ENCODE measurements at regions not wholly inside any gene's neighbourhood (a gene's known extent, or its start where the extent isn't known, plus 50 kb on each side); places are given as distances from the start of the nearest gene placed in this dataset.

DNA sequence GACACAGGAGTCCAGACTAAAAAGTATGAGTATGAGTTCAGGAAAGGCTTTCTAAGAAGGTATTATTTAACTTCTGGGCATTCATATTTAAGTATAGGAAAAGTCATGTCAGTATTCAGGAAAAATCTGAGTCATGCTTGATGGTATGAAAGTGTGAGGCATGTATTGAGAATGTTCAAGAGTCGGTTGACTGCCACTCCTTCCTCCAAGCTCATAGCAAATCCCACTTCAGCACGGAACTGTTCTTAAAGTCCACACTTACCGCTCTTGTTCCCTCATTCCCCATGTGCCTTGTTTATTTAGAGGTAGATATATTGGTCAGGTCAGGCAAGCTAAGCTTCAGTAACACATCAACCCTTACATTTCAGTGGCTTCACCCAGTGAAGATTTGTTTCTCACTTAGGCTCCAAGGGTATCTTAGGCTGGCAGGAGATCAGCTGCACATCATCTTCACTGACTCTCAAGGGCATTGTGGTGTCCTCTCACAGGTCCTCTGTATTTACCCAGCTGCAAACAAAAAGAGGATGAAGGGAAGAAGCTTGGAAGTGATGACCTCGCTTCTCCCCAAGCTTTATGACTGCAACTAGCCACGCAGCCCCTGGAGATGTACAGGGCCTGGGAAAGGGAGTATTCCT is 1189.2 kb downstream of the EFNB2 start:
- TF ChIP-seq EP300 (IDR thresholded peaks at IDR 0.05): no peak
- TF ChIP-seq, protein P1, sequence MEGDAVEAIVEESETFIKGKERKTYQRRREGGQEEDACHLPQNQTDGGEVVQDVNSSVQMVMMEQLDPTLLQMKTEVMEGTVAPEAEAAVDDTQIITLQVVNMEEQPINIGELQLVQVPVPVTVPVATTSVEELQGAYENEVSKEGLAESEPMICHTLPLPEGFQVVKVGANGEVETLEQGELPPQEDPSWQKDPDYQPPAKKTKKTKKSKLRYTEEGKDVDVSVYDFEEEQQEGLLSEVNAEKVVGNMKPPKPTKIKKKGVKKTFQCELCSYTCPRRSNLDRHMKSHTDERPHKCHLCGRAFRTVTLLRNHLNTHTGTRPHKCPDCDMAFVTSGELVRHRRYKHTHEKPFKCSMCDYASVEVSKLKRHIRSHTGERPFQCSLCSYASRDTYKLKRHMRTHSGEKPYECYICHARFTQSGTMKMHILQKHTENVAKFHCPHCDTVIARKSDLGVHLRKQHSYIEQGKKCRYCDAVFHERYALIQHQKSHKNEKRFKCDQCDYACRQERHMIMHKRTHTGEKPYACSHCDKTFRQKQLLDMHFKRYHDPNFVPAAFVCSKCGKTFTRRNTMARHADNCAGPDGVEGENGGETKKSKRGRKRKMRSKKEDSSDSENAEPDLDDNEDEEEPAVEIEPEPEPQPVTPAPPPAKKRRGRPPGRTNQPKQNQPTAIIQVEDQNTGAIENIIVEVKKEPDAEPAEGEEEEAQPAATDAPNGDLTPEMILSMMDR (IDR thresholded peaks at IDR 0.05): no peak
- no peak for TF ChIP-seq POLR2AphosphoS5 (IDR thresholded peaks at IDR 0.05)
- no peak for TF ChIP-seq POLR2A (IDR thresholded peaks at IDR 0.05; ENCODE audit: low read depth)
- no peaks in the 10 kb centered on the region for H3K9me3 ChIP-seq
- intact Hi-C loops (cut with DNase I): no loop called here
- H3K27ac ChIP-seq (replicated peaks in 1 of 4): no peak overlapping the region
- H3K36me3 ChIP-seq: no peaks in the 10 kb centered on the region
- 88% methylated on average over 5 of the region's 5 CpGs for WGBS
- no peak overlapping the region for H3K4me3 ChIP-seq
- H3K27me3 ChIP-seq: no peaks in the 10 kb centered on the region
- H3K4me1 ChIP-seq: peaks cover 0 to 14% (median 2%) of the 10 kb centered on the region in 4 donors
- no peak for DNase-seq (ENCODE audit: extremely low spot score)

DNA sequence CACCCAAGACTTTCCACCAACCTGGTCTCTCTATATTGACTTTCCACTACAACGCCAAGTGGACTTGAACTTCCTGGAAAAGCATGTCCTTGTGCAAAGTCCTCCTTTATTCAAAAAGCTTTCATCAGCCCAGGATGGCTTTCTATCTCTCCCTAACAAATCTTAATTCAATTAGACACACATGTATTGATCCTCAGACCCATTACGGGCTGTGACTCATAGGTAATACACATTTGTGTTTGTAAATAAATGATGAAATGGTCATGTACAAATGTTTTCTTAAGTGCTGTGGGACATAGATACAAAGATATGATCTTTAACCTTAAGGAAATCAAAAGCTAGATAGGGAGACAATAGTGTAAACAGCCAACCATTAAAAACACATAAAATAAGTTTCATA is 1189.7 kb downstream of the EFNB2 start:
- DNase-seq (ENCODE audit: extremely low spot score): no peak
- WGBS: 93% methylated on average over 2 of the region's 2 CpGs

DNA sequence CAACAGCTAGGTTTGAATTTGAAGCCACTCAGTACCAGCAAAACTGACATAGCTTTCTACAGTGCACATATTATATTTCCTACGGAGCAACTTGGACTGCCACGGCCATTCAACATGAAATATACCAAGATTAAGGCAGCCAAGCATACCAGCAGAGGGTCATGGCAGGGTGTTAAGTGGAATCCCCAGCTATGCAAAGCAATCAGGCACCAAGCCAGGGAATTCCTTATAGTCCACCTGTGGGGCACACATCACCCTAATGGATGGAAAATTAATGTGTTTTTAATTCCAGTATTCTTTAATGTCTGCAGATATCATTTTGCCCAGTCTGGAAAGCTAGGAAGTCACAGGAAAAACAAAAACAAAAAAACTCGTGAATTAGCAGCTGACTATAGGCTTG is 1190.3 kb downstream of the EFNB2 start:
- Histone ChIP-seq H3K27me3 (no peaks in the 10 kb centered on the region), H3K4me3 (no peak overlapping the region), H3K4me1 (peaks cover 0 to 14% (median 2%) of the 10 kb centered on the region in 4 donors), H3K27ac (replicated peaks in 1 of 4) (no peak overlapping the region), H3K9me3 (no peaks in the 10 kb centered on the region), H3K36me3 (no peaks in the 10 kb centered on the region)
- intact Hi-C loops (cut with DNase I): no loop called here
- TF ChIP-seq, protein P1 (IDR thresholded peaks at IDR 0.05): no peak
- TF ChIP-seq POLR2AphosphoS5 (IDR thresholded peaks at IDR 0.05) (no peak), POLR2A (IDR thresholded peaks at IDR 0.05; ENCODE audit: low read depth) (no peak)
- 81% methylated on average over 3 of the region's 3 CpGs for WGBS
- DNase-seq (ENCODE audit: extremely low spot score): no peak

More for the DNA sequence above, 1189.7 kb downstream of the EFNB2 start:
- TF ChIP-seq EP300 (IDR thresholded peaks at IDR 0.05) (no peak), POLR2A (IDR thresholded peaks at IDR 0.05; ENCODE audit: low read depth) (no peak), POLR2AphosphoS5 (IDR thresholded peaks at IDR 0.05) (no peak)
- TF ChIP-seq, protein P1 (IDR thresholded peaks at IDR 0.05): no peak
- Histone ChIP-seq H3K4me3 (no peak overlapping the region), H3K27ac (replicated peaks in 1 of 4) (no peak overlapping the region), H3K9me3 (no peaks in the 10 kb centered on the region), H3K4me1 (peaks cover 0 to 14% (median 2%) of the 10 kb centered on the region in 4 donors), H3K27me3 (no peaks in the 10 kb centered on the region), H3K36me3 (no peaks in the 10 kb centered on the region)
- intact Hi-C loops (cut with DNase I): no loop called here

DNA sequence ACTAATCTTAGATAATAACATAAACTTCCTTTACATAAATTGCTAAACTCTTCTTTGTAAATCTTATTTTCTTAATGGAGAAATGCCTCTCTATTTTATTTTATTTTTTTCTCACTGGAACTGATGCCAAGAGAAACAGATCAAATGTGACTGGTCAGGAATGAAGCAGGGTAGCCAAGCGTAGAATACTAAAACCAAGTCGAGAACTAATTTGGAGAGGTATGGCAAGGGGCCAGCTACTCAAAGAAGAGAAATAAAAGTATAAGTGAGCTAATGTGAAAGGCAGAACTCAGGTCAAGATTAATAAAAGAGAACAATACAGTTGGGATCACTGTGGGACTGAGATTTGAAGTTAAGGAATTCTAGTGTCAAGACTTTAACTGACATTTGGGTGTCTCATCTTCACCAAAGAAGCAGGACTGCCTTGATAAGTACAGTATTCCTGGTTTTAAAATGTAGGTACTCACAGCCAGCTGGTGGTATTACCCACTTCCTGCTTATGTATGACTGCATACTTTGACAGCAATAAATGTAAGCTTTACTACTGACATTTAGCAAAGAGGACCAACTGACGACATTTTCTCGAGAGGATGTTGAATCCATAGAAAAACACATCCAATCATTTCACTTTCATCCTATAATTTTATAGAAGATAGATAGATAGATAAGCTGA is 1192.2 kb downstream of the EFNB2 start:
- Histone ChIP-seq H3K27ac (replicated peaks in 1 of 4) (no peak overlapping the region), H3K4me1 (peaks cover 0 to 14% (median 2%) of the 10 kb centered on the region in 4 donors), H3K4me3 (no peak overlapping the region), H3K9me3 (no peaks in the 10 kb centered on the region), H3K27me3 (no peaks in the 10 kb centered on the region), H3K36me3 (no peaks in the 10 kb centered on the region)
- TF ChIP-seq POLR2AphosphoS5 (IDR thresholded peaks at IDR 0.05): no peak
- no peak for TF ChIP-seq EP300 (IDR thresholded peaks at IDR 0.05)
- TF ChIP-seq POLR2A (IDR thresholded peaks at IDR 0.05; ENCODE audit: low read depth): no peak
- TF ChIP-seq, protein P1 (IDR thresholded peaks at IDR 0.05): no peak
- intact Hi-C loops (cut with DNase I): no loop called here
- DNase-seq (ENCODE audit: extremely low spot score): no peak
- 62% methylated on average over 4 of the region's 4 CpGs for WGBS

Measured in esophagus muscularis mucosa (tissue), 4 donors.